Omental fat pad (tissue), 3 donors: ENCODE measurements at regions not wholly inside any gene's neighbourhood (a gene's known extent, or its start where the extent isn't known, plus 50 kb on each side); places are given as distances from the start of the nearest gene placed in this dataset.
"Not testable (repeated sequence)": the region's sequence is repeated elsewhere in the genome, so short reads cannot be mapped to it uniquely, and the experiment has no call there.

Experiments used
- ATAC-seq: fragments of 150-250 bp; one replicate; pipeline ENCODE4 v1.9.1; 2016; ENCODE audit warnings: mild to moderate bottlenecking, moderate library complexity; ENCODE audit not compliant: low FRiP score
- DNase-seq: peaks from one replicate; pipeline ENCODE4 v3.0.0-alpha.2; 2019; ENCODE audit warnings: low spot score
- CTCF ChIP-seq, 3 donors: fragments of 450-650 bp; IDR thresholded peaks; one replicate each; pipeline ENCODE4 v1.5.1; 2016 to 2017; ENCODE audit warnings: antibody characterized with exemption in 3 of 3, mild to moderate bottlenecking in 3 of 3, moderate library complexity in 2 of 3

- ATAC-seq: no peak
- TF ChIP-seq CTCF (IDR thresholded peaks at IDR 0.05): no peak
- no peak for DNase-seq
Measured at GRCh38 chr5:106269252-106269843, 1401.4 kb downstream of the EFNA5 start.

GRCh38 chr5:106267256-106267655 is 1403.5 kb downstream of the EFNA5 start:
- no peak for TF ChIP-seq CTCF (IDR thresholded peaks at IDR 0.05)
- DNase-seq: no peak
- ATAC-seq: no peak

- DNase-seq: no peak
- ATAC-seq: no peak
- no peak for TF ChIP-seq CTCF (IDR thresholded peaks at IDR 0.05)
Measured at GRCh38 chr5:106262395-106262794, 1408.3 kb downstream of the EFNA5 start.

GRCh38 chr5:106259431-106260090 is 1411.2 kb downstream of the EFNA5 start:
- not testable (repeated sequence) for ATAC-seq, DNase-seq

- no peak for TF ChIP-seq CTCF (IDR thresholded peaks at IDR 0.05)
Measured at GRCh38 chr5:106258591-106259125, 1412.1 kb downstream of the EFNA5 start.

GRCh38 chr5:106254784-106255183 is 1416.0 kb downstream of the EFNA5 start:
- DNase-seq (no peak), ATAC-seq (no peak)
- no peak for TF ChIP-seq CTCF (IDR thresholded peaks at IDR 0.05)

More at GRCh38 chr5:106258591-106259125, 1412.1 kb downstream of the EFNA5 start:
- ATAC-seq: no peak
- no peak for DNase-seq

GRCh38 chr5:106246044-106246745 is 1424.5 kb downstream of the EFNA5 start:
- not testable (repeated sequence) for DNase-seq, ATAC-seq

GRCh38 chr5:106241409-106241808 is 1429.3 kb downstream of the EFNA5 start:
- ATAC-seq: no peak
- TF ChIP-seq CTCF (IDR thresholded peaks at IDR 0.05): no peak

More at GRCh38 chr5:106241409-106241808, 1429.3 kb downstream of the EFNA5 start:
- DNase-seq: no peak
